ENCODE measurements at regions not wholly inside any gene's neighbourhood (a gene's known extent, or its start where the extent isn't known, plus 50 kb on each side); places are given as distances from the start of the nearest gene placed in this dataset.
"Not testable (repeated sequence)": the region's sequence is repeated elsewhere in the genome, so short reads cannot be mapped to it uniquely, and the experiment has no call there.

DNA sequence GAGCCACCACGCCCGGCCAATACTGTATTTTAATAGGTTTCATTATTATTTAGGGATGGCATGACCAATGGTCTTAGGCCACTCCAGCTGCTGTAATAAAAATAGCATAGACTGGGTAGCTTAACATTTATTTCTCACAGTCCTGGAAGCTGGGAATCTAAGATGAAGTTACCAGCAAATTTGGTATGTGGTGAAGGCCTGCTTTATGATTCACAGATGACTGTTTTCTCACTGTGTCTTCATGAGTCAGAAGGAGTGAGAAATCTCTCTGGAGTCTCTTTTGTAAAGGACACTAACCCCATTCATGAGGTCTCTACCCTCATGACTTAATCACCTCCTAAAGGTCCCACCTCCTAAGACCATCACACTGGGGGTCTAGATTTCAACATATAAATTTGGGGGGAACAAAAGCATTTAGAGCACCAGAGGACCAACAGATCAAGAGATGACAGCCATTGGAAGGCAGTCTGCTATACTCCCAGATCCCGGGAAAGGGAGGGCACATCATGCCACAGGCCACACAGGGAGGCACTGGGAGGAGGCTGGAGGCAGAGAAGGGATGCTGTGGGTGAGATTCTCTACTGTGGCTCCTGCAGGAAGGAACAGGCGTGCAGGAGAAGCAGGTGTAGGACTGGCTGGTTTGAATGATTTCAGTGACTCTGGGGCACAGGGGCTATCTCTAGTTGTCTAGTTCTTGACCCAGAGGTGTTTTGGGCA lies 335.8 kb upstream of the SFRP2 start:
- Mint-ChIP-seq H3K27ac (no peak overlapping the region), H3K27me3 (peaks cover 26% of the 10 kb centered on the region), H3K9me3 (no peaks in the 10 kb centered on the region), H3K36me3 (ENCODE audit: low read depth) (no peaks in the 10 kb centered on the region), H3K4me3 (no peak overlapping the region), H3K4me1 (no peaks in the 10 kb centered on the region)
- peak; percentile 65 for ATAC-seq (replicated peaks)

DNA sequence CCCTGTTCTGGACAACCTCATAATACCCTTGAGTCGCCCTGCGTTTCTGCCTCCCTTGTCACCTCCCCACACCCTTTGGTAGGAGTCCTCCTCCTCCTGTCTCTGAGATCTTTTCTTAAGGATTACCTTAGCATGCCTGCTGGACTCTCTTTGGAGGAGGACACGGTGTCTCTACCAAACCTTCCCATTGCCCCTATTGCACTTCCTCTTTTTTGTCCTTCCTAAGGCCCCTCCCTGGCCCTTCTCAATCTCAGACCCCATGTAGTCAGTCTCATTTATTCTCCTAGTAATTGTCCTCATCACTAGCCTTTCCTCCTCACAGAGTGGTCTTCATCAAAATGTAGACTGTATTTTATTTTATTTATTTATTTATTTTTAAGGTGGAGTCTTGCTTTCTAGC lies 335.0 kb upstream of the SFRP2 start:
- no peak overlapping the region for H3K4me3 Mint-ChIP-seq

DNA sequence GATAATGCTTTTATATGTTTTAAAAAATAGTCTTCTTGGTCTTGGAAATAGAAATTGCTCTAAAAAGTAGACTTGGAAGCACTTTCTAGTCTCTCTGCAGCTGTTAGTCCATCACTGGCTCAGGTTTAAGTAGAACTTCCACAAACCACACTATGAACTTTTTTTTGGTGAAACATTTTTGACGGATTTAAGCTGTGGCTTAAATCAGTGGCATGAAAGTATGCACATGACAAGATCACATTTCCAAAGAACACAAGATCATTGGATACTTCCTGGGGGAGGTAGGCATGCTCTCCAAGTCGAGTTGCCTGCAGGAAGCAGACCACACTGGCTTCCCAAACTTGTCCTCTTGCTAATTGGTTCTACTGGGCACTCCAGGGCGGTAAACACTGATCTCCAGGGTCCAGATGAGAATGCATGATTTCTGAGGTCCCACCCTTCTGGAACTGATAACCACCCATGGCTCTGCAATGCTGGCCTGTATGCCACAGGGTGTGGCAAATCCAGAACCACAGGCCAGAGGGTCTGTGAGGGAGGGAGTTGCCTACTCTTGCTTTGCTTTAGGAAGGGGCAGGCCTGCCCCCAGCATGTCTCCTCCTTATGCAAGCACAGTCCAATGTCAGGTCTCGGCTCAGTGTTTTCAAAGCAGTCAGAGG lies 331.9 kb upstream of the SFRP2 start:
- no peak overlapping the region for H3K4me3 Mint-ChIP-seq
- peaks cover 8% of the 10 kb centered on the region for H3K27me3 Mint-ChIP-seq
- no peaks in the 10 kb centered on the region for H3K9me3 Mint-ChIP-seq

More for the DNA sequence above, 335.0 kb upstream of the SFRP2 start:
- Mint-ChIP-seq H3K9me3 (no peaks in the 10 kb centered on the region), H3K27me3 (peaks cover 19% of the 10 kb centered on the region), H3K27ac (no peak overlapping the region), H3K36me3 (ENCODE audit: low read depth) (no peaks in the 10 kb centered on the region), H3K4me1 (no peaks in the 10 kb centered on the region)
- ATAC-seq (replicated peaks): no peak

DNA sequence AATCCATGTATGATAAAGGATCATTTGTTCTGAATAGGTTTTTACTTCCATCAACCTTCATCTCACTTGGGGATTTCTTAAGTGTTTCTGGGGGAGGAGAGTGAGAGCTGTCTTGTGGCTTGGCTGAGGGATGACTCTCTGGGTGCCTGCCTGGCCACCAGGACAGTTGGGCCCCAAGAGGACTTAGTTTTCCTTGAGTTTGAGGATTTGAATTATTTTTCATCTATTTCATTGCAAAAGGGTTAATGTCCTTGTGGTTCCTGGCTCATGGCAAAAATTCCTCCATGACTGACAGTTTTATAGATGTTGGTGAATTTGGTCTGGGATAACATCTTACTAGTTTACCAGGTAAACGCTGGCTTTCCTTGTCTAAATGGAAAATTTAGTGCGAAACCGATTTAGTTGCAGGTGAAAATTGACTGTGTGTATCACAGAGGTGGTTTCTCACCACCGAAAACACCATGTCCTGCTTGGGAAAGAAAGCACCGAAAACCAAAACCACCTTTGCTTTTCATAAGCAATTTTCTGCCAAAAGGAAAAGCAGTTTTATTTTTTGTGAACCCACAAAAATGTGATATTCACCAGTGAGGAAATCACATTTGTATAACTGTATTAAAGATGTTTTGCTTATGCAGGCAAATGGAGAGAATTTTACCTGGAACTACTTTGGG lies 331.3 kb upstream of the SFRP2 start:
- no peaks in the 10 kb centered on the region for H3K36me3 Mint-ChIP-seq (ENCODE audit: low read depth)
- no peaks in the 10 kb centered on the region for H3K4me1 Mint-ChIP-seq
- H3K27ac Mint-ChIP-seq: no peak overlapping the region
- no peak for ATAC-seq (replicated peaks)
- H3K4me3 Mint-ChIP-seq: no peak overlapping the region
- H3K27me3 Mint-ChIP-seq: peaks cover 4% of the 10 kb centered on the region
- H3K9me3 Mint-ChIP-seq: no peaks in the 10 kb centered on the region

More for the DNA sequence above, 331.9 kb upstream of the SFRP2 start:
- ATAC-seq (replicated peaks): no peak
- Mint-ChIP-seq H3K4me1 (no peaks in the 10 kb centered on the region), H3K27ac (no peak overlapping the region), H3K36me3 (ENCODE audit: low read depth) (no peaks in the 10 kb centered on the region)

DNA sequence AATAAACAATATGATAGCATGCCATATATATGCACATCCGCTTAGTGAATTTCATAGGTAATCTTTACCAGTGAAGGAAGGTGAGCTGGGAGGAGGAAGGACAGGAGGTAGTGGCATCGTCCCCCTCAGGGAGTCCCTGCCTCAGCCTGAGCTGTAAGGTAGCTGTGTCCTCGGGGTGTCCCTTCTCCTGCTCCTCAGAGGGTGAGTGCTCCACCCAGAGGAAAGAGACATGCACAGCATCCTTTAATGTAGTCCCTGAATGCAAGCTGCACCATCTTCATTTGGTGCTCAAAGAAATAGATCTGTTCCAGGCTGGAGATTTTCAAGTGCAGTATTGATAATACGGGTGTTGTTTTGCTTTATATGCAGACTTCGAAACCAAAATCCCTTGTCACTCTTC lies 330.4 kb upstream of the SFRP2 start:
- no peak for ATAC-seq (replicated peaks)
- Mint-ChIP-seq H3K4me1 (no peaks in the 10 kb centered on the region), H3K36me3 (ENCODE audit: low read depth) (no peaks in the 10 kb centered on the region), H3K9me3 (no peaks in the 10 kb centered on the region), H3K27me3 (no peaks in the 10 kb centered on the region), H3K27ac (no peak overlapping the region), H3K4me3 (no peak overlapping the region)

DNA sequence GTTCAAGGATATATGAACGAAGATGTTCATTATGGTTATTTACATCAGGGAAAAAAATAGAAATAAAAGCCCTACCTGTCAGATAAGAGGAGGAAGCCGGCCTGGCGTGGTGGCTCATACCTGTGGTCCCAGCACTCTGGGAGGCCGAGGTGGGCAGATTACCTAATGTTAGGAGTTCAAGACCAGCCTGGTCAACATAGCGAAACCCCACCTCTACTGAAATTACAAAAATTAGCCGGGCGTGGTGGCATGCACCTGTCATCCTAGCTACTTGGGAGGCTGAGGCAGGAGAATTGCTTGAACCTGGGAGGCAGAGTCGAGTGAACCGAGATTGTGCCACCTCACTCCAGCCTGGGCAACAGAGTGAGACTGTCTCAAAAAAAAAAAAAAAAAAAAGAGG lies 328.8 kb upstream of the SFRP2 start:
- ATAC-seq (replicated peaks); H3K27ac Mint-ChIP-seq: not testable (repeated sequence)

DNA sequence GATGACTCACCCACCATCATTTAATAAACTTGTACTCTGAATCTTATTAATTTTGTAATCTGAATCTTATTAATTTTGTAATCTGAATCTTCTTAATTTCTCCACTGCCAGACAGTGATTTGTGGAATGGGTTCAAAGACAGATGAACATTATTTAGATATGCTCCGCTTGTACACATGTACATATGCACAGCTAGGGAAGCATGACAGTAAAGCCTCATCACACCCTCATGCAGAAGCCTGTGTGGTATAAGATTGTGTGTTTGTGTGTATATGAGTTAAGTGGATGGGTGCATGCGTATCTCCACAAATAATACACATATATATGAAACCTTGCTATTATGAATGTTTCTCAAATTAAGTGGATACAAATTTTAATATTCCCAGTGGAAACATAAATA lies 318.5 kb upstream of the SFRP2 start:
- no peak overlapping the region for H3K4me3 Mint-ChIP-seq
- no peak for ATAC-seq (replicated peaks)

More for the DNA sequence above, 328.8 kb upstream of the SFRP2 start:
- H3K36me3 Mint-ChIP-seq (ENCODE audit: low read depth); H3K4me1 Mint-ChIP-seq; H3K27me3 Mint-ChIP-seq; H3K4me3 Mint-ChIP-seq; H3K9me3 Mint-ChIP-seq: not testable (repeated sequence)

DNA sequence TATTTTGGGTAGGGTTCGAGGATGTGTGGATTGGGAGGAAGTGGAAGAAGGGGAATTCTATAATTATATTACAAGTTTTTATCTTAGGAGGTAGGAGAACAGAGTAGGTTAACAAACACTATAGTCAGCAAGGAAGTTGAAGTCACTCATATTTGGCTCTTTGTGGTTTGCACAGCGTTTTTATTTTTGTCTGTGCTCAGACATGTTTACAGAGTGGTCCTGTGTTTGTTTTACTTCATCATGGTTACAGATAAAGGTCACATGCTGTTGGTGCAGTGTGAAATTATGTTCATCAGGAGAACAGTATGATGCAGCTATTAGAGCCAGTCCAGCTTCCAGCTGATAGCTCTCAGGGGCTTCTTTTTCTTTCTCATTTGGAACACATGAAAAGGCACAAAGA lies 299.9 kb upstream of the SFRP2 start:
- Mint-ChIP-seq H3K4me3 (no peak overlapping the region), H3K9me3 (no peaks in the 10 kb centered on the region), H3K4me1 (no peaks in the 10 kb centered on the region), H3K27ac (no peak overlapping the region), H3K36me3 (ENCODE audit: low read depth) (no peaks in the 10 kb centered on the region), H3K27me3 (peaks cover 3% of the 10 kb centered on the region)
- ATAC-seq (replicated peaks): no peak

More for the DNA sequence above, 318.5 kb upstream of the SFRP2 start:
- no peaks in the 10 kb centered on the region for H3K36me3 Mint-ChIP-seq (ENCODE audit: low read depth)
- peaks cover 11% of the 10 kb centered on the region for H3K27me3 Mint-ChIP-seq
- no peaks in the 10 kb centered on the region for H3K4me1 Mint-ChIP-seq
- no peaks in the 10 kb centered on the region for H3K9me3 Mint-ChIP-seq
- H3K27ac Mint-ChIP-seq: no peak overlapping the region

DNA sequence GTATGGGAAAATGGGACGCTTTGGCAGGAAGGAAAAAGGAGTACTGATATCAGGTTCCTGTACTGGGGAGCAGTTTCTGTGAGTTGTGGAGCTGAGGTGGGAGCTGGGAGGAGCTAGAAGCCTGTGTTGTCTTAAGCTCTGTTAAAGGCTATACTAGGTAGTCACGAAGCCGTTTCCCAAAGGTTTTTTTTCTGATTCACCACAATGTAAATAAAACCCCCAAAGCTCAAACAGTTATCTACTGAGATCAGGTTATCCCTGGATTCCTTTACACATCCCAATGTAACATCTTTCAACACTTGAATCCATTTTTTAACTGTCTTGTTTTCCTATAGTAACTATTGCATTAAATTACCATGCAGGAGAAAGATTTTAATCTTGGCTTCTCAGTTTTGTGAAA lies 297.4 kb upstream of the SFRP2 start:
- Mint-ChIP-seq H3K4me3 (no peak overlapping the region), H3K9me3 (no peaks in the 10 kb centered on the region), H3K27me3 (no peaks in the 10 kb centered on the region), H3K36me3 (ENCODE audit: low read depth) (no peaks in the 10 kb centered on the region), H3K4me1 (no peaks in the 10 kb centered on the region), H3K27ac (no peak overlapping the region)
- no peak for ATAC-seq (replicated peaks)

DNA sequence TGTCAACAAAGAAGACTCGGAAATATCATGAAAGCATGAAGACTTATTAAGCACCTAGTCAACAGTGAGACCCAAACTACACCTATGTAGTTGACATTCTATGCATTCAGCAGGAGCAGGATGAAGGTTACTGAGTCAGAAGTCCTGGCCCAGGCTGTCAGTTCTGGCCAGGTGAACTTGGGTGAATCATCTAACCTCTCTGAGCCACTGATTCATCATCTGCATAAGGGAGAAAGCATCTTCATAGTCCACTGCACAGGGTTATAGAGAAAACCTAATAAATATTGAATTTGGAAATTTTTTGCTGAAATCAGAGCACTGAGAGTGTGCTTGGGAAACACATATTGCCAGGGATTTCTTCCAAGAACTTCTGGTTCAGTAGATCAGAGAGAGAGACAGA lies 296.0 kb upstream of the SFRP2 start:
- Mint-ChIP-seq H3K9me3 (no peaks in the 10 kb centered on the region), H3K36me3 (ENCODE audit: low read depth) (no peaks in the 10 kb centered on the region), H3K27ac (no peak overlapping the region), H3K4me3 (no peak overlapping the region), H3K27me3 (no peaks in the 10 kb centered on the region), H3K4me1 (no peaks in the 10 kb centered on the region)
- peak; percentile 34 for ATAC-seq (replicated peaks)

DNA sequence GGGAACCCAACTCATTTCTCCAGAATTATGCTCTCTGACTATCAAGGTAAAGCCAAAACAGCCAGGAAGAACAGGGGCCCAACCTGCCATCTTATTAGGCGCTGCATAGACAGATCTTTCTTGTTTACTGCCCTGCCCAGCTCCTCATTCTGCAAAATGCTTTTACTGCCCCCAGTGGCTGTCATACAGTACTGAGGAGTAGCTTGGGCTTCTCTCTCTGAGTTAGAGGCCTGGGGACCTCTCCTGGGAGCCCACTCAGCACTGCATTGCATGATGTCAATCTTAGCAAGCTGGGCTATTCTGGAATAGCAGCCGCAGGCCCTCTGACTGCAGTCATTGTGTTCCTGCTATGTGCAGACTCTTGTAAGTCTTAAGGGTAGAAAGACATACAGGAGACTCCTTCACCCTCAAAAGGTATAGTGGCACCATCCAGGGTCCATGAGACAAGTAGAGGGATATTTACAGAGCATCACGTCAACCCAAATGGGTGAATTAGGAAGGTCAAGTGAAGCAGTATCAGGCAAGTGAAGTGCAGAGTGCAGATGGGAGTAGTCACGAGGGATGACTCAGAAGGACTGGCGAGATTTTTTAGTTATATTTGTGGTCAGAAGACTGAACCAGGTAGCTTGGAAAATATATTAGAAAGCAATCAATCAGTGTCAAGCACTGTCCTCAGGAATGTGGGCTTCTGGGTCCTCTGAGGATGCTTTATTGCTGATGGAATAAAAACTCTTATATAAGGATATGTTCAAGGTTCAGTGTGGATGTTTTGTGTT lies 294.1 kb upstream of the SFRP2 start:
- no peaks in the 10 kb centered on the region for H3K27me3 Mint-ChIP-seq
- no peaks in the 10 kb centered on the region for H3K9me3 Mint-ChIP-seq
- no peaks in the 10 kb centered on the region for H3K36me3 Mint-ChIP-seq (ENCODE audit: low read depth)
- H3K4me3 Mint-ChIP-seq: no peak overlapping the region
- H3K4me1 Mint-ChIP-seq: no peaks in the 10 kb centered on the region
- ATAC-seq (replicated peaks): peak; percentile 26
- no peak overlapping the region for H3K27ac Mint-ChIP-seq

DNA sequence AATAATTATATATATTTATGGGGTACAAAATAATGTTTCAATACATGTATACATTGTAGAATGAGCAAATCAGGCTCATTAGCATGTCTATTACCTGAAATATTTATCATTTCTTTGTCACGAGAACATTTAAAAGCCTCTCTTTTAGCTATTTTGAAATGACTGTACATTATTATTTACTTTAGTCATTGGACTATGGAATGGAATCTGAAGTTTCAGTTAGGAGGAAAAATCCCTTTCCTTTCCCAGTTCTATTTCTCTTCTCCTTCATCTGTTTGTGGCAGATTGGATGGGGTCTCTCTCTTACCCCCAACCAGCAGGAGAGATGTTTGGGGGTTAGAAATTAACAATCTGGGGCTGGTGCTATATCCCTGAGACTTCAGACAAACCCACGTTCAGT lies 292.5 kb upstream of the SFRP2 start:
- Mint-ChIP-seq H3K9me3 (no peaks in the 10 kb centered on the region), H3K36me3 (ENCODE audit: low read depth) (no peaks in the 10 kb centered on the region), H3K4me3 (no peak overlapping the region), H3K27ac (no peak overlapping the region), H3K4me1 (no peaks in the 10 kb centered on the region), H3K27me3 (no peaks in the 10 kb centered on the region)
- no peak for ATAC-seq (replicated peaks)

DNA sequence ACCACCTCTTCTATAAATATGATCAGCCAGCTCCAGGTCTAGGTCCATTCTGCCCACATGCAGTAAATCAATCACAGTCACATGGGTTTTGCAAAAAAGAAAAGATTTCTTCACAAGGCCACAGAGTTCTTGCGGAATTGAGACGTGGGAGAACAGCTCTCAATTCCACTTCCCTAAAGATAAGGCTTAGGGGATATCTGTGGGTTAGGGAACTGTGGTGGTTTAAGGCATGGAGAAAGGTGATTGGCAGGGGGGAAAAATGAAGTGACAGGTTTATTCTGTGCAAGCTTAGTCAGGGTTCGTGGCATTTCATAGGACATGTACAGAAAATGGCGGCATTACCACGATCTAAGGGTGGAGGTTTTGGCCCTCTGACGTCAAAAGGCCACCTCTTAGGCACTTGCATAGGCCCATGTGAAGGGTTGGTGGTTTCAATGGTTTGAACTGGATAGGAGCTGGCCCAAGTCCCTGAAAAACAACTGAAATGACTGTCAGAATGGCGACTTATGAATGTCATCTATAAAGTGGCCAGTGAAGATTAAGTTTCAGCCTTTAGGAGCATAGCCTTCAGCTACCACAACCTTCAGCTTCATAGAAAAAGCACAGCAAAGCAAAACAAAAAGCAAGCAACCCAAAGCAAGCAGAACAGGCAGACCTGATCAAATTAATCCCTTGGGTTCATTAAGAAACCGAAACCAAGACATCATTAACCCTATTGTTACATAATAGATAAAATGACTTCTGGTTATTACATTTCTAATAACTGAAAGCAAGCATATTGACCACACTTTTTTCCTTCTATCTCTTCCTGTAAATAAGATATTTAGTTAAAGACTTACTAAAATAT lies 289.8 kb upstream of the SFRP2 start:
- Mint-ChIP-seq H3K27ac (no peak overlapping the region), H3K9me3 (no peaks in the 10 kb centered on the region), H3K27me3 (peaks cover 4% of the 10 kb centered on the region), H3K4me1 (no peaks in the 10 kb centered on the region), H3K36me3 (ENCODE audit: low read depth) (no peaks in the 10 kb centered on the region), H3K4me3 (no peak overlapping the region)
- ATAC-seq (replicated peaks): no peak

DNA sequence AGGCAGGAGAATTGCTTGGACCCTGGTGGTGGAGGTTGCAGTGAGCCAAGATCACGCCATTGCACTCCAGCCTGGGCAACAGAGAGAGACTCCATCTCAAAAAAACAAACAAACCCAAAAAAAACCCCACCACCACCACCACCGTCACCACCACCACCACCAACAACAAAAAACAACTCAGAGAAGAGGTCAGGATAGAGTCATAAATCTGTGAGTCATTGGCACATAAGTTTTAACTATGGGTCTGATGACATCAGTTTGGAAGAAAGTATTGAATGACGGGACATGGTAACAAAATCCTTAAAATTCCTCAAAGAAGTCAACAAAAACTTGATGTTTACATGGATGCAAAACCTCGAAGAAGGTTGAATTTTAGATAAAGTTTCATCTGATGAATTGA lies 288.0 kb upstream of the SFRP2 start:
- H3K27ac Mint-ChIP-seq: no peak overlapping the region
- H3K27me3 Mint-ChIP-seq: peaks cover 4% of the 10 kb centered on the region
- no peak overlapping the region for H3K4me3 Mint-ChIP-seq
- no peaks in the 10 kb centered on the region for H3K36me3 Mint-ChIP-seq (ENCODE audit: low read depth)
- H3K4me1 Mint-ChIP-seq: no peaks in the 10 kb centered on the region
- no peak for ATAC-seq (replicated peaks)
- no peaks in the 10 kb centered on the region for H3K9me3 Mint-ChIP-seq
